ENCODE measurements at regions not wholly inside any gene's neighbourhood (a gene's known extent, or its start where the extent isn't known, plus 50 kb on each side); places are given as distances from the start of the nearest gene placed in this dataset.

DNA sequence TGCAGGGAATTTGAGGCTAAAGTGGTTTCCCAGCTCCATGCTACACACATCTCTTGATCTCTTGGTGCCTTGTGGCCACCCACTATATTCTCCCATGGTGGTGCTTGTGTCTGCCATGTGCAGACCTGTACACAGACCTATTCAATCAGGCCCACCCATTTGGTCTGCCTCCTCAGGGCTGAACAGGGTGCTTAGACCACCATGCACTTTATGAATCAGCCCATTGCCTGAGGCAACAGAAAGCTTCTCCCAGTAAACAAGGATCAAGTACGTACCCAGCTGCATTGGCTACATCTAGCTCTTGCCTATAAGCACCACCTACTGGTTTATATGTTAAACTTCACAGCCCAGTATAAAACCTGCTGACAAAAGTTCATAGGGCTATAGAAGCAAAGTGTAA lies 664.3 kb upstream of the EDIL3 start:
- peaks cover 8% of the 10 kb centered on the region for H3K4me1 Mint-ChIP-seq (ENCODE audit: low read depth)
- H3K27ac Mint-ChIP-seq (ENCODE audit: unreplicated experiment): peak overlapping the region; percentile 68
- no peak for DNase-seq (ENCODE audit: low spot score)
- no peaks in the 10 kb centered on the region for H3K27me3 Mint-ChIP-seq (ENCODE audit: low read depth)
- TF ChIP-seq, protein P1, sequence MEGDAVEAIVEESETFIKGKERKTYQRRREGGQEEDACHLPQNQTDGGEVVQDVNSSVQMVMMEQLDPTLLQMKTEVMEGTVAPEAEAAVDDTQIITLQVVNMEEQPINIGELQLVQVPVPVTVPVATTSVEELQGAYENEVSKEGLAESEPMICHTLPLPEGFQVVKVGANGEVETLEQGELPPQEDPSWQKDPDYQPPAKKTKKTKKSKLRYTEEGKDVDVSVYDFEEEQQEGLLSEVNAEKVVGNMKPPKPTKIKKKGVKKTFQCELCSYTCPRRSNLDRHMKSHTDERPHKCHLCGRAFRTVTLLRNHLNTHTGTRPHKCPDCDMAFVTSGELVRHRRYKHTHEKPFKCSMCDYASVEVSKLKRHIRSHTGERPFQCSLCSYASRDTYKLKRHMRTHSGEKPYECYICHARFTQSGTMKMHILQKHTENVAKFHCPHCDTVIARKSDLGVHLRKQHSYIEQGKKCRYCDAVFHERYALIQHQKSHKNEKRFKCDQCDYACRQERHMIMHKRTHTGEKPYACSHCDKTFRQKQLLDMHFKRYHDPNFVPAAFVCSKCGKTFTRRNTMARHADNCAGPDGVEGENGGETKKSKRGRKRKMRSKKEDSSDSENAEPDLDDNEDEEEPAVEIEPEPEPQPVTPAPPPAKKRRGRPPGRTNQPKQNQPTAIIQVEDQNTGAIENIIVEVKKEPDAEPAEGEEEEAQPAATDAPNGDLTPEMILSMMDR (IDR thresholded peaks at IDR 0.05): peak; percentile 83
- H3K36me3 Mint-ChIP-seq (ENCODE audit: low read depth): no peaks in the 10 kb centered on the region
- H3K9me3 Mint-ChIP-seq (ENCODE audit: low read depth): no peaks in the 10 kb centered on the region
- H3K4me3 Mint-ChIP-seq (ENCODE audit: unreplicated experiment): no peak overlapping the region

DNA sequence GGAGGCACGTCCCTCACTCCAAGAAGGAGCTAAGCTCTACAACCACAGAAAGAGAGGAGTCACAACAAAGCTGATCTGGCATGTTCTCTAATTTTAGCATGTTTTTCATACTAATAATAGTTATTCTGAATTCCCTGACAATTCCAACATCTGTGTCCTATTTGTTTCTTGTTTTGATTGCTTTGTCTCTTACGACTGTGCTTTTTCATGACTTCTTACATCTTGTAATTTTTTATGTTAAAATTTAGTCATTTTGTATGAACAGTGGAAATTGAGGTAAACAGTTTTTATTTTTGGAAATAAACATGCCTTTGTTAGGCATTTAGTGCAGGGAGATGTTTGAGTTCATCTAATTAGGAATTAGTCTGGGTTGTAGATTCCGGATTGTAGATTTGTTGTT lies 668.1 kb upstream of the EDIL3 start:
- Mint-ChIP-seq H3K4me1 (ENCODE audit: low read depth) (peaks cover 8% of the 10 kb centered on the region), H3K27me3 (ENCODE audit: low read depth) (peaks cover 2% of the 10 kb centered on the region), H3K27ac (ENCODE audit: unreplicated experiment) (no peak overlapping the region), H3K4me3 (ENCODE audit: unreplicated experiment) (no peak overlapping the region), H3K9me3 (ENCODE audit: low read depth) (no peaks in the 10 kb centered on the region), H3K36me3 (ENCODE audit: low read depth) (no peaks in the 10 kb centered on the region)
- DNase-seq (ENCODE audit: low spot score): no peak
- TF ChIP-seq, protein P1 (IDR thresholded peaks at IDR 0.05): no peak

DNA sequence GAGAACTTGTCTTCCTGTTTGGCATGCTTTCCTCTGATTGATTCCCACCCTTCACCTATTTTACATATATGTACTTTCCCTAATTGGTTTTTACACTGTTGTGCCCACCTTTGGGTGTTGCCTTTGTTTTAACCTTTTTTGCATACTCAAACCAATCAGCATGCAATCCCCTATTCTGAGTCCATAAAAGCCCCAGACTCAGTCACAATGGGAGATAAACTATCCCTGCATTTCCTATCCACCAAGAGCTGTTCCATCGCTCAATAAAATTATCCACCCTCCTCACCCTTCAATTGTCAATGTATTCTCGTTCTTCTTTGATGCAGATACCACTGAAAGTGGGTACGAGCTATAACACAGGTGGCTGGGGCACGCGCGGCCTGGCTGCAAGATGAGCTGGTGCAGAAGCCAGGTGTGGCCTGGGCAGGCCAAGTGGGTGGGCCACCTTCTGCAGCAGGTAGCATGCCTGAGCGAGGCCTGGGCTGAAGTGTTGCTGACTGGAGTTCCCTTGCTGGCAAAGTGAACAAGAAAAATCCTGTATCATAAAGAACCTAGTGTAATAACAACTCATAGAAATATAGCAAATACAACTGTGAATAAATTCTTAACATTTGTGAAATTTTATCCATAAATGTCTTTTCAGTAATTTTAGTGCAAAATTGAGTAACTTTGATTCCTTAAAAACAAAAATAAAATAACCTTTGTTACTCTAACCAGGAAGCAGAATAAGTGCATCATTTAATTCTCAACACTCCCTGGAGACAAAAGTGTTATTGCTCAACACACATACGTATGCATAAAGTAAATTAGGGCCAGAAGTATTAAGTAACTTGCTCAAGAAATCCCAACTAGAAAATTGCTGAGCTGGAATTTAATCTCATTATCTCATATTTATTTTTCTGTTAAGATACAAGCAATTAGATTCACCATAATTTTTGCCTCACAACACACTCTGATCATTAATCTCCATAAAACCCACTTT lies 685.3 kb upstream of the EDIL3 start:
- H3K4me3 Mint-ChIP-seq (ENCODE audit: unreplicated experiment): no peak overlapping the region
- H3K27me3 Mint-ChIP-seq (ENCODE audit: low read depth): peaks cover 22% of the 10 kb centered on the region
- no peak for DNase-seq (ENCODE audit: low spot score)
- H3K9me3 Mint-ChIP-seq (ENCODE audit: low read depth): no peaks in the 10 kb centered on the region
- no peaks in the 10 kb centered on the region for H3K36me3 Mint-ChIP-seq (ENCODE audit: low read depth)
- TF ChIP-seq, protein P1 (IDR thresholded peaks at IDR 0.05): no peak
- no peak overlapping the region for H3K27ac Mint-ChIP-seq (ENCODE audit: unreplicated experiment)
- no peaks in the 10 kb centered on the region for H3K4me1 Mint-ChIP-seq (ENCODE audit: low read depth)

DNA sequence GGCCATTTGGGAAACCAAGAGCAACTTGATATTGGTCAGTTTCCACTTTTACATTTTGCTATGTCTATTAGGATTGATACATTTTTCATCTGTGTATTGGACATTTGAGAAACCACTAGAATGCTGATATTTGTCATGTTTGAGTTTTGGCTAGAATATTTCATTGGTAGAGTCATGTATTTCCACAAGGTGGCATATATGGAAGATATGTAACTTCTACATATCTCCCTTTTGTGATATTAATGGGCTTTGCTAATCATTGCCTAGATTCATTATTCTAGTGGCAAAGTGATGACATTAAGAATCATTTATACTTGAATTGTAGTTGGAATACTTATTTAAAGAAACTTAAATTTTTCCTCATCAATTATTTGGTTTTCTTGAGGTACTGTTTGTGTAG lies 692.9 kb upstream of the EDIL3 start:
- H3K4me1 Mint-ChIP-seq (ENCODE audit: low read depth): no peaks in the 10 kb centered on the region
- H3K9me3 Mint-ChIP-seq (ENCODE audit: low read depth): no peaks in the 10 kb centered on the region
- TF ChIP-seq, protein P1 (IDR thresholded peaks at IDR 0.05): peak; percentile 59
- H3K4me3 Mint-ChIP-seq (ENCODE audit: unreplicated experiment): no peak overlapping the region
- H3K27me3 Mint-ChIP-seq (ENCODE audit: low read depth): peaks cover 29% of the 10 kb centered on the region
- H3K36me3 Mint-ChIP-seq (ENCODE audit: low read depth): no peaks in the 10 kb centered on the region
- no peak overlapping the region for H3K27ac Mint-ChIP-seq (ENCODE audit: unreplicated experiment)
- DNase-seq (ENCODE audit: low spot score): no peak

DNA sequence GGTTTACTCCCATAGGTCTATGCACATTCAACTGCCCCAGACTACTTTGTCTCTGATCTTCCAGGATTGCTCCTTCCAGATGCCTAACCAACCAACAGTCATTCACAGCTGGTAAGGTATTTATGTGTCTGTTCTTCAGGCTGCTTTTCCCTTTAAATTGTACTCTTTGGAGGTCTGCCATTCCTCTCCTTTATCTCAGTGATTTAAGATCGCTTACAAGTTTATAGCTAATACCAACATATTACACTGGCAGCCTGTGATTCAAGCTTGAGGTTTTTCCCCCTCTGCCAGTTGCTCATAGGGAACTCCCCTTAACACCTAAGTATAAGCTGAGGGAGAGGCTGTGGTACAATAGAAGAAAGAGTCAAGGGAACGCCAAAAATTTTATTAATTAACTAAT lies 711.7 kb upstream of the EDIL3 start:
- TF ChIP-seq, protein P1 (IDR thresholded peaks at IDR 0.05): no peak
- peaks cover 20% of the 10 kb centered on the region for H3K27me3 Mint-ChIP-seq (ENCODE audit: low read depth)
- H3K4me1 Mint-ChIP-seq (ENCODE audit: low read depth): no peaks in the 10 kb centered on the region
- H3K9me3 Mint-ChIP-seq (ENCODE audit: low read depth): peaks cover 22% of the 10 kb centered on the region
- no peak overlapping the region for H3K27ac Mint-ChIP-seq (ENCODE audit: unreplicated experiment)
- no peak for DNase-seq (ENCODE audit: low spot score)
- peaks cover 7% of the 10 kb centered on the region for H3K36me3 Mint-ChIP-seq (ENCODE audit: low read depth)
- H3K4me3 Mint-ChIP-seq (ENCODE audit: unreplicated experiment): no peak overlapping the region
